ENCODE measurements at regions not wholly inside any gene's neighbourhood (a gene's known extent, or its start where the extent isn't known, plus 50 kb on each side); places are given as distances from the start of the nearest gene placed in this dataset.

- no peaks in the 10 kb centered on the region for H3F3A ChIP-seq (ENCODE audit: low read depth)
- TF ChIP-seq CTCF (conservative IDR thresholded peaks at IDR 0.05; ENCODE audit: low read length) (no peak), EZH2phosphoT487 (IDR thresholded peaks at IDR 0.05; ENCODE audit: borderline replicate concordance) (no peak)
- H3K4me1 ChIP-seq (ENCODE audit: insufficient read depth, low read length, poor library complexity, severe bottlenecking), result no peaks in the 10 kb centered on the region
- no peaks in the 10 kb centered on the region for H4K20me1 ChIP-seq (ENCODE audit: insufficient read depth, low read length, poor library complexity, severe bottlenecking)
- no peak overlapping the region for H3K4me2 ChIP-seq (ENCODE audit: low read depth, low read length, poor library complexity, severe bottlenecking)
- no peaks in the 10 kb centered on the region for H3K9me3 ChIP-seq (ENCODE audit: insufficient read depth, low read depth, low read length)
- H3K27me3 ChIP-seq (ENCODE audit: insufficient read depth, low read length, poor library complexity, severe bottlenecking), result no peaks in the 10 kb centered on the region
- H3K9ac ChIP-seq (ENCODE audit: low read depth, low read length, poor library complexity, severe bottlenecking), result no peak overlapping the region
- no peaks in the 10 kb centered on the region for H3K79me2 ChIP-seq (ENCODE audit: insufficient read depth, low read length)
- no peak overlapping the region for H3K4me3 ChIP-seq (ENCODE audit: low read length, poor library complexity, severe bottlenecking)
- H3K9me2 ChIP-seq (replicated peaks; ENCODE audit: low read depth, low read length), result no peaks in the 10 kb centered on the region
- no peaks in the 10 kb centered on the region for H3K36me3 ChIP-seq (ENCODE audit: insufficient read depth, low read length)
- H2AFZ ChIP-seq (ENCODE audit: low read length), result no peak overlapping the region
Measured at GRCh38 chr2:220442012-220442411, 814.6 kb downstream of the SLC4A3 start.

- H2AFZ ChIP-seq (ENCODE audit: low read length), result no peak overlapping the region
- no peaks in the 10 kb centered on the region for H3K27me3 ChIP-seq (ENCODE audit: insufficient read depth, low read length, poor library complexity, severe bottlenecking)
- H3K36me3 ChIP-seq (ENCODE audit: insufficient read depth, low read length), result no peaks in the 10 kb centered on the region
- no peaks in the 10 kb centered on the region for H3K9me3 ChIP-seq (ENCODE audit: insufficient read depth, low read depth, low read length)
- no peaks in the 10 kb centered on the region for H3F3A ChIP-seq (ENCODE audit: low read depth)
- H3K9me2 ChIP-seq (replicated peaks; ENCODE audit: low read depth, low read length), result no peaks in the 10 kb centered on the region
- TF ChIP-seq CTCF (conservative IDR thresholded peaks at IDR 0.05; ENCODE audit: low read length) (no peak), EZH2phosphoT487 (IDR thresholded peaks at IDR 0.05; ENCODE audit: borderline replicate concordance) (no peak)
- no peak overlapping the region for H3K9ac ChIP-seq (ENCODE audit: low read depth, low read length, poor library complexity, severe bottlenecking)
- no peaks in the 10 kb centered on the region for H3K4me1 ChIP-seq (ENCODE audit: insufficient read depth, low read length, poor library complexity, severe bottlenecking)
- H3K4me2 ChIP-seq (ENCODE audit: low read depth, low read length, poor library complexity, severe bottlenecking), result no peak overlapping the region
- no peak overlapping the region for H3K4me3 ChIP-seq (ENCODE audit: low read length, poor library complexity, severe bottlenecking)
- H4K20me1 ChIP-seq (ENCODE audit: insufficient read depth, low read length, poor library complexity, severe bottlenecking), result no peaks in the 10 kb centered on the region
- no peaks in the 10 kb centered on the region for H3K79me2 ChIP-seq (ENCODE audit: insufficient read depth, low read length)
Measured at GRCh38 chr2:220445429-220446105, 818.1 kb downstream of the SLC4A3 start.

GRCh38 chr2:220446106-220446712, 818.8 kb downstream of the SLC4A3 start:
- H3K9ac ChIP-seq (ENCODE audit: low read depth, low read length, poor library complexity, severe bottlenecking), result no peak overlapping the region
- H3K4me1 ChIP-seq (ENCODE audit: insufficient read depth, low read length, poor library complexity, severe bottlenecking), result no peaks in the 10 kb centered on the region

More at GRCh38 chr2:220446106-220446712, 818.8 kb downstream of the SLC4A3 start:
- H2AFZ ChIP-seq (ENCODE audit: low read length), result no peak overlapping the region
- no peaks in the 10 kb centered on the region for H3K9me3 ChIP-seq (ENCODE audit: insufficient read depth, low read depth, low read length)
- no peaks in the 10 kb centered on the region for H4K20me1 ChIP-seq (ENCODE audit: insufficient read depth, low read length, poor library complexity, severe bottlenecking)
- TF ChIP-seq CTCF (conservative IDR thresholded peaks at IDR 0.05; ENCODE audit: low read length), result no peak
- no peak for TF ChIP-seq EZH2phosphoT487 (IDR thresholded peaks at IDR 0.05; ENCODE audit: borderline replicate concordance)
- no peaks in the 10 kb centered on the region for H3K79me2 ChIP-seq (ENCODE audit: insufficient read depth, low read length)
- H3K36me3 ChIP-seq (ENCODE audit: insufficient read depth, low read length), result no peaks in the 10 kb centered on the region
- no peaks in the 10 kb centered on the region for H3F3A ChIP-seq (ENCODE audit: low read depth)
- no peaks in the 10 kb centered on the region for H3K9me2 ChIP-seq (replicated peaks; ENCODE audit: low read depth, low read length)
- H3K27me3 ChIP-seq (ENCODE audit: insufficient read depth, low read length, poor library complexity, severe bottlenecking), result no peaks in the 10 kb centered on the region
- no peak overlapping the region for H3K4me2 ChIP-seq (ENCODE audit: low read depth, low read length, poor library complexity, severe bottlenecking)
- no peak overlapping the region for H3K4me3 ChIP-seq (ENCODE audit: low read length, poor library complexity, severe bottlenecking)

Data from Loucy (cell line).